Liver (tissue), 8 donors: ENCODE measurements at regions not wholly inside any gene's neighbourhood (a gene's known extent, or its start where the extent isn't known, plus 50 kb on each side); places are given as distances from the start of the nearest gene placed in this dataset.

ENCODE experiments used
- DNase-seq: peaks from one replicate; pipeline ENCODE4 v3.0.0-alpha.2; 2017; ENCODE audit warnings: low spot score
- H3K27ac ChIP-seq, 2 donors: one replicate each; pipeline ENCODE4 v1.7.0; 2013; ENCODE audit warnings: inconsistent platforms in 2 of 2, low read length in 2 of 2, control low read depth in 1 of 2, low read depth in 1 of 2, mild to moderate bottlenecking in 1 of 2
- H3K27me3 ChIP-seq, 4 donors: one replicate each; pipeline versions ENCODE4 v1.6.1 to v1.7.0; 2013; ENCODE audit warnings: low read length in 3 of 4, inconsistent platforms in 1 of 4, mild to moderate bottlenecking in 1 of 4, moderate library complexity in 1 of 4; ENCODE audit not compliant: control insufficient read depth in 4 of 4, insufficient read depth in 4 of 4
- H3K36me3 ChIP-seq, 4 donors: one replicate each; pipeline versions ENCODE4 v1.6.1 to v1.7.0; 2013; ENCODE audit warnings: low read length in 3 of 4, mild to moderate bottlenecking in 3 of 4, low read depth in 1 of 4, moderate library complexity in 1 of 4; ENCODE audit not compliant: control insufficient read depth in 4 of 4, insufficient read depth in 3 of 4
- H3K4me1 ChIP-seq, 4 donors: one replicate each; pipeline versions ENCODE4 v1.6.1 to v1.7.0; 2013; ENCODE audit warnings: low read length in 3 of 4, mild to moderate bottlenecking in 3 of 4, moderate library complexity in 1 of 4; ENCODE audit not compliant: control insufficient read depth in 4 of 4, insufficient read depth in 4 of 4
- H3K4me3 ChIP-seq, 3 donors: one replicate each; pipeline versions ENCODE4 v1.6.1 to v1.7.0; 2013; ENCODE audit warnings: low read length in 3 of 3, control low read depth in 1 of 3, low read depth in 1 of 3, mild to moderate bottlenecking in 1 of 3
- H3K9ac ChIP-seq, 2 donors: one replicate each; pipeline ENCODE4 v1.7.0; 2013; ENCODE audit warnings: low read length in 2 of 2, mild to moderate bottlenecking in 2 of 2, moderate library complexity in 2 of 2, control low read depth in 1 of 2, low read depth in 1 of 2
- H3K9me3 ChIP-seq, 4 donors: one replicate each; pipeline versions ENCODE4 v1.6.1 to v1.7.0; 2013; ENCODE audit warnings: low read length in 3 of 4; ENCODE audit not compliant: control insufficient read depth in 4 of 4
- ATF3 ChIP-seq: IDR thresholded peaks from 2 replicates; pipeline ENCODE4 v1.6.1; 2016; ENCODE audit warnings: antibody characterized with exemption
- CTCF ChIP-seq: fragments of 150-350 bp; IDR thresholded peaks from 2 replicates; pipeline ENCODE4 v1.5.1; 2017; ENCODE audit warnings: improper control_type of control experiment, low read depth, low read length; ENCODE audit not compliant: missing input control
- EGR1 ChIP-seq, 2 donors: IDR thresholded peaks; 2 replicates each; pipeline ENCODE4 v1.6.1; 2016 to 2018; ENCODE audit warnings: antibody characterized with exemption in 2 of 2, low read depth in 2 of 2
- FOXA1 ChIP-seq: IDR thresholded peaks from 2 replicates; pipeline ENCODE4 v1.6.1; 2016; ENCODE audit warnings: antibody characterized with exemption
- FOXA2 ChIP-seq: IDR thresholded peaks from 2 replicates; pipeline ENCODE4 v1.6.1; 2016; ENCODE audit warnings: antibody characterized with exemption
- GABPA ChIP-seq, 2 donors: IDR thresholded peaks in 1 of 2; conservative IDR thresholded peaks in 1 of 2; 2 replicates each; pipeline ENCODE4 v1.6.1; 2016; ENCODE audit warnings: antibody characterized with exemption in 2 of 2, mild to moderate bottlenecking in 1 of 2, moderate library complexity in 1 of 2
- HNF4A ChIP-seq, 2 donors: conservative IDR thresholded peaks; 2 replicates each; pipeline ENCODE4 v1.6.1; 2016; ENCODE audit warnings: antibody characterized with exemption in 2 of 2, mild to moderate bottlenecking in 2 of 2
- HNF4G ChIP-seq: IDR thresholded peaks from 2 replicates; pipeline ENCODE4 v1.6.1; 2016; ENCODE audit warnings: antibody characterized with exemption
- JUND ChIP-seq, 2 donors: IDR thresholded peaks; 2 replicates each; pipeline ENCODE4 v1.6.1; 2016; ENCODE audit warnings: antibody characterized with exemption in 2 of 2
- MAX ChIP-seq: IDR thresholded peaks from 2 replicates; pipeline ENCODE4 v1.6.1; 2016; ENCODE audit warnings: antibody characterized with exemption
- RAD21 ChIP-seq, 2 donors: IDR thresholded peaks; 2 replicates each; pipeline ENCODE4 v1.6.1; 2016; ENCODE audit warnings: antibody characterized with exemption in 2 of 2, mild to moderate bottlenecking in 2 of 2
- REST ChIP-seq: IDR thresholded peaks from 2 replicates; pipeline ENCODE4 v1.6.1; 2016; ENCODE audit warnings: antibody characterized with exemption, mild to moderate bottlenecking
- RXRA ChIP-seq, 2 donors: IDR thresholded peaks; 2 replicates each; pipeline ENCODE4 v1.6.1; 2017 to 2018; ENCODE audit warnings: antibody characterized with exemption in 2 of 2, mild to moderate bottlenecking in 1 of 2
- SP1 ChIP-seq: IDR thresholded peaks from 2 replicates; pipeline ENCODE4 v1.6.1; 2018; ENCODE audit warnings: antibody characterized with exemption, mild to moderate bottlenecking
- YY1 ChIP-seq: IDR thresholded peaks from 2 replicates; pipeline ENCODE4 v1.6.1; 2016; ENCODE audit warnings: antibody characterized with exemption, mild to moderate bottlenecking
- ZBTB33 ChIP-seq: IDR thresholded peaks from 2 replicates; pipeline ENCODE4 v1.6.1; 2016; ENCODE audit warnings: antibody characterized with exemption
- WGBS: extraction: QIAGEN DNeasy Blood & Tissue Kit; methylation state at CpG from one replicate; pipeline ENCODE4 v1.1.7; 2013; 5-methylcytosine and 5-hydroxymethylcytosine counted together
- donor health status: healthy.
- donor health status: healthy.
- donor health status: healthy.
- donor health status: healthy.
- donor health status: healthy.

GRCh38 chr5:112581811-112582320 lies 155.8 kb upstream of the APC start:
- Histone ChIP-seq H3K4me1 (no peaks in the 10 kb centered on the region), H3K27me3 (no peaks in the 10 kb centered on the region), H3K27ac (no peak overlapping the region), H3K4me3 (no peak overlapping the region), H3K9me3 (no peaks in the 10 kb centered on the region), H3K9ac (no peak overlapping the region), H3K36me3 (no peaks in the 10 kb centered on the region)
- WGBS: 88% methylated on average over 9 of the region's 9 CpGs
- DNase-seq: no peak
- TF ChIP-seq GABPA (IDR thresholded peaks at IDR 0.05 in 1 of 2, conservative IDR thresholded peaks at IDR 0.05 in 1 of 2) (no peak), FOXA2 (no peak), YY1 (no peak), JUND (IDR thresholded peaks at IDR 0.05) (no peak), MAX (no peak), ATF3 (no peak), RXRA (IDR thresholded peaks at IDR 0.05) (no peak), CTCF (no peak), HNF4A (conservative IDR thresholded peaks at IDR 0.05) (no peak), EGR1 (IDR thresholded peaks at IDR 0.05; ENCODE audit: low read depth in 2 of 2) (no peak), SP1 (no peak), RAD21 (IDR thresholded peaks at IDR 0.05) (no peak), ZBTB33 (no peak)

GRCh38 chr5:112583166-112583565 lies 154.5 kb upstream of the APC start:
- Histone ChIP-seq H3K27ac (no peak overlapping the region), H3K27me3 (no peaks in the 10 kb centered on the region), H3K9me3 (no peaks in the 10 kb centered on the region), H3K4me1 (no peaks in the 10 kb centered on the region), H3K4me3 (no peak overlapping the region), H3K9ac (no peak overlapping the region), H3K36me3 (no peaks in the 10 kb centered on the region)
- TF ChIP-seq JUND (IDR thresholded peaks at IDR 0.05) (no peak), RXRA (IDR thresholded peaks at IDR 0.05) (no peak)
- DNase-seq: no peak
- WGBS: 88% methylated on average over 4 of the region's 4 CpGs

- Histone ChIP-seq H3K4me3 (no peak overlapping the region), H3K9me3 (no peaks in the 10 kb centered on the region), H3K27me3 (no peaks in the 10 kb centered on the region), H3K36me3 (no peaks in the 10 kb centered on the region), H3K4me1 (no peaks in the 10 kb centered on the region), H3K27ac (no peak overlapping the region), H3K9ac (no peak overlapping the region)
- TF ChIP-seq FOXA2 (no peak), FOXA1 (no peak), RXRA (IDR thresholded peaks at IDR 0.05) (no peak), REST (no peak), HNF4G (no peak), YY1 (no peak), HNF4A (conservative IDR thresholded peaks at IDR 0.05) (no peak), MAX (no peak), SP1 (no peak)
- WGBS: 87% methylated on average over 2 of the region's 2 CpGs
- no peak for DNase-seq
Measured at GRCh38 chr5:112584781-112585180, 152.9 kb upstream of the APC start.
